ENCODE measurements at regions not wholly inside any gene's neighbourhood (a gene's known extent, or its start where the extent isn't known, plus 50 kb on each side); places are given as distances from the start of the nearest gene placed in this dataset.
"Not testable (repeated sequence)": the region's sequence is repeated elsewhere in the genome, so short reads cannot be mapped to it uniquely, and the experiment has no call there.

DNA sequence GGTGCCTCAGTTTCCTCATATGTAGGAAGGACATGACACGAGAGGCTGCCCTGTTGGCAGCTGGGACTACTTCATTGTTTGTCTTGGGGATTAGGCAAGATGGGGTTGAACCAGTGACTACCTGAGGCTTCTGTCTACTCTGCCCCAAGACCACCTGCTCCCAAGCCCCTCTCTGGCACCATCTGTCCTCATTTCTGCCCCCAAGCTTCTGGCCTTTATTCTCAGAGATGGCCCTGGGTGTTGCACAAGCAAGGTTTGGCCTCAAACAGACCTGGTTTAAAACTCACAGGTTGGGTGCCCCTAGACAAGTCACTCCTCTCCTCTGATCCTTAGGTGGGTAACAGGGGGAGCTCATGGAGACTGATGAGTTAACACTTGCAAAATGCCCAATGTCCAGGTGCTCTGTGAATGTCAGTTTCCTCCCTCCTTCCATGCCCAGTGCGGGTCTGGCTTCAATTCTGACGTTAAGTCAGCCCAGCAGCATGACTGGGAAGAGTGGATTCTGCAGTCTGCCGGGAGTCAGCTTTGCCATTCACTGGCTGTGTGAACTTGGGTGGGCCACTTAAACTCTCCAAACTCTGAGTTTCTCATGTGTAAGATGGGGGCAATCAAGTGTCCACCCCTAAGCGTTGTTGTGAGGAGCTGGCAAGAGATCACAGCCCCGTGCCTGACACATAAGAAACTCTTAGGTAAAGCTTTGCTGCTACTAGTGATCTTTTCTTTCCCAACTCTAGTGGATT, 84.5 kb upstream of the TOX2 start:
- Mint-ChIP-seq H3K36me3 (ENCODE audit: low read depth) (no peaks in the 10 kb centered on the region), H3K4me3 (no peak overlapping the region), H3K4me1 (ENCODE audit: low read depth) (no peaks in the 10 kb centered on the region), H3K27me3 (peaks cover 21% of the 10 kb centered on the region), H3K27ac (no peak overlapping the region), H3K9me3 (no peaks in the 10 kb centered on the region)
- DNase-seq (no peak), ATAC-seq (no peak)
- TF ChIP-seq, protein P1, sequence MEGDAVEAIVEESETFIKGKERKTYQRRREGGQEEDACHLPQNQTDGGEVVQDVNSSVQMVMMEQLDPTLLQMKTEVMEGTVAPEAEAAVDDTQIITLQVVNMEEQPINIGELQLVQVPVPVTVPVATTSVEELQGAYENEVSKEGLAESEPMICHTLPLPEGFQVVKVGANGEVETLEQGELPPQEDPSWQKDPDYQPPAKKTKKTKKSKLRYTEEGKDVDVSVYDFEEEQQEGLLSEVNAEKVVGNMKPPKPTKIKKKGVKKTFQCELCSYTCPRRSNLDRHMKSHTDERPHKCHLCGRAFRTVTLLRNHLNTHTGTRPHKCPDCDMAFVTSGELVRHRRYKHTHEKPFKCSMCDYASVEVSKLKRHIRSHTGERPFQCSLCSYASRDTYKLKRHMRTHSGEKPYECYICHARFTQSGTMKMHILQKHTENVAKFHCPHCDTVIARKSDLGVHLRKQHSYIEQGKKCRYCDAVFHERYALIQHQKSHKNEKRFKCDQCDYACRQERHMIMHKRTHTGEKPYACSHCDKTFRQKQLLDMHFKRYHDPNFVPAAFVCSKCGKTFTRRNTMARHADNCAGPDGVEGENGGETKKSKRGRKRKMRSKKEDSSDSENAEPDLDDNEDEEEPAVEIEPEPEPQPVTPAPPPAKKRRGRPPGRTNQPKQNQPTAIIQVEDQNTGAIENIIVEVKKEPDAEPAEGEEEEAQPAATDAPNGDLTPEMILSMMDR (IDR thresholded peaks at IDR 0.05), result no peak
- ChIA-PET CTCF (interaction anchor here (1.5 kb wide), 1 partner anchor 10 kb away, joined by 7 read pairs; no protein-coding TSS in a partner anchor), POLR2A (no interaction called here)
- intact Hi-C loops (cut with micrococcal nuclease), result no loop called here

DNA sequence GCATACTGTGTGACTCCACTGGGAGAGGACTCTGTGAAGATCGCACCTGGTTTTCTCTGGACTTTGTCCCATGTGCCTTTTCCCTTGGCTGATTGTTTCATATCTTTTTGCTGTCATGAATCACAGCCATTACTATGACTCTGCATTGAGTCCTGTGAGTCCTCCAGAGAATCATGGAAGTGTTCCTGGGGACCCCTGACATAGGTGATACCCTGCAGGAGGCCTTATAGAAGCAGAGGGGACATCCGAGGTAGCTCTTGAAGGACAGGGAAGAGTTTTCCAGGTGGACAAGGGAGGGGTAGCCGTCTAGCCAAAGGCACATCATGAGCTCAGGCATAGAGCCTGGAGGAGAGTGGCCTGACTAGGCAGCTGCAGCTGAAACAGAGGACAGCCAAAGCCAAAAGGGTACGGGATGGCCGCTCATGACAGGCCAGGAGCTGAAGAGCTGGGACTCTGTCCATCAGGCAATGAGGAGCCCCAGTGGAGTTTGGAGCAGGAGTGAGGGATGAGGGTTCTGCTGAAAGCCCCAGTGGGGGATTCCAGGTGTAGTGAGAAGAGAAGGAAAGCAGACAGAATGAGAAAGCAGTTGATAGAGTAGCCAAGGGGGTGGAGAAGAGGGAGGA, 86.6 kb upstream of the TOX2 start:
- intact Hi-C loops (cut with micrococcal nuclease), result no loop called here
- ChIA-PET CTCF (no interaction called here), POLR2A (no interaction called here)
- H3K36me3 Mint-ChIP-seq (ENCODE audit: low read depth), result no peaks in the 10 kb centered on the region
- H3K4me1 Mint-ChIP-seq (ENCODE audit: low read depth), result no peaks in the 10 kb centered on the region
- H3K9me3 Mint-ChIP-seq, result no peaks in the 10 kb centered on the region
- TF ChIP-seq, protein P1 (IDR thresholded peaks at IDR 0.05), result no peak
- peaks cover 20% of the 10 kb centered on the region for H3K27me3 Mint-ChIP-seq
- H3K4me3 Mint-ChIP-seq, result no peak overlapping the region
- ATAC-seq (no peak), DNase-seq (no peak)
- H3K27ac Mint-ChIP-seq, result no peak overlapping the region

DNA sequence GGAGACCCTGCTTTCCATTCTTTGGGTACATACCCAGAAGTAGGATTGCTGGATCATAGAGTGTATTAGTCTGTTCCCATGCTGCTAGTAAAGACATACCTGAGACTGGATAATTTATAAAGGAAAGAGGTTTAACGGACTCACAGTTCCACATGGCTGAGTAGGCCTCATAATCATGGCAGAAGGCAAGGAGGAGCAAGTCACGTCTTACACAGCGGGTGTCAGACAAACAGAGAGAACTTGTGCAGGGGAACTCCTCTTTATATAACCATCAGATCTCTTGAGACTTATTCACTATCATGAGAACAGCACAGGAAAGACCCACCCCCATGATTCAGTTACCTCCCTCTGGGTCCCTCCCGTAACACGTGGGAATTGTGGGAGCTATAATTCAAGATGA, 87.7 kb upstream of the TOX2 start:
- H3K9me3 Mint-ChIP-seq; H3K27ac Mint-ChIP-seq; CTCF ChIA-PET; intact Hi-C loops (cut with micrococcal nuclease); DNase-seq; ATAC-seq; H3K4me1 Mint-ChIP-seq (ENCODE audit: low read depth); H3K36me3 Mint-ChIP-seq (ENCODE audit: low read depth); POLR2A ChIA-PET; H3K4me3 Mint-ChIP-seq: not testable (repeated sequence)
- peaks cover 17% of the 10 kb centered on the region for H3K27me3 Mint-ChIP-seq

DNA sequence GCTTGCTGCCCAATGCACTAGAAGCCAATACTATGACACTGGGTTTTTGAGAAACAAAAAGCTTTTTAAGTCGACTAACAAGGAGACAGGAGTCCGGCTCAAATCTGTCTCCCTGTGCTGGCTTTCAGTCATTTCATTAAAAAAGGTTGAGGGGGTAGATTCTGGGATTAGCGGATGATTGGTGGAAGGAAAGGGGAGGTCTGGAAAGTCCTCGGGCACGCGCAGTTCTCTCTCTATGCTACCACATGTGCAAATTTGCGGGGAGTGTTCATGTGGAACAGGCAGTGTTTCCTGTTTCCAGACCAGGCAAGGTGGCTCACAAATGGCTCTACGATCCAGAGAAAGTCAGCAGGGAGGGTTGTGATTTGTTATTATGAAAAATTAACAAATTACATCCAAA, 89.1 kb upstream of the TOX2 start:
- POLR2A ChIA-PET, result no interaction called here
- TF ChIP-seq, protein P1 (IDR thresholded peaks at IDR 0.05), result no peak

DNA sequence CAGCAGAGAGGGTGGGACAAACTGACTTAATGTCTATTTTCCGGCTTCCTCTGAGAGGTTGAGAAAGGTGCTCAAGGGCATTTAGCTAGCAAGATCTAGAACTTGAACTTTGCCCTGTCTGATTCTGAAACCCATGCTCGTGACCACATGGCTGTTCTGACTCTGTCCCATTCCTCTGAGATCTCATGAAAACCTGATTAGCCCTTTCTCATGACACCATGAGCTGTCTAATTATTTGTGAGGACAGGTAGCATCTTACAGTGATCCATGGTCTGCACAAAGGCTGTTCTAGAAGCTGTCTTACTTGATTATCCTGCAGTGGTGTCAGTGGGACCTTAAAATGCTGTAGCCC, 89.6 kb upstream of the TOX2 start:
- CTCF ChIA-PET, result interaction anchor here (0.6 kb wide), 1 partner anchor 19 kb away, joined by 3 read pairs; no protein-coding TSS in a partner anchor
- TF ChIP-seq, protein P1 (IDR thresholded peaks at IDR 0.05), result no peak

More for the DNA sequence above, 89.1 kb upstream of the TOX2 start:
- Mint-ChIP-seq H3K36me3 (ENCODE audit: low read depth) (no peaks in the 10 kb centered on the region), H3K9me3 (no peaks in the 10 kb centered on the region), H3K4me1 (ENCODE audit: low read depth) (peaks cover 9% of the 10 kb centered on the region), H3K27me3 (peaks cover 16% of the 10 kb centered on the region), H3K27ac (no peak overlapping the region), H3K4me3 (no peak overlapping the region)
- CTCF ChIA-PET, result no interaction called here
- ATAC-seq, result no peak
- intact Hi-C loops (cut with micrococcal nuclease), result no loop called here
- DNase-seq, result no peak

More for the DNA sequence above, 89.6 kb upstream of the TOX2 start:
- no peaks in the 10 kb centered on the region for H3K36me3 Mint-ChIP-seq (ENCODE audit: low read depth)
- no peak overlapping the region for H3K4me3 Mint-ChIP-seq
- H3K27me3 Mint-ChIP-seq, result peaks cover 16% of the 10 kb centered on the region
- no peak overlapping the region for H3K27ac Mint-ChIP-seq
- ATAC-seq (no peak), DNase-seq (no peak)
- no peaks in the 10 kb centered on the region for H3K9me3 Mint-ChIP-seq
- POLR2A ChIA-PET, result no interaction called here
- intact Hi-C loops (cut with micrococcal nuclease), result no loop called here
- peaks cover 9% of the 10 kb centered on the region for H3K4me1 Mint-ChIP-seq (ENCODE audit: low read depth)

Measured in activated CD8-positive, alpha-beta T cell treated with anti-CD3 and anti-CD28 coated beads for 36 hours (primary cell).